ENCODE measurements at regions not wholly inside any gene's neighbourhood (a gene's known extent, or its start where the extent isn't known, plus 50 kb on each side); places are given as distances from the start of the nearest gene placed in this dataset.
"Not testable (repeated sequence)": the region's sequence is repeated elsewhere in the genome, so short reads cannot be mapped to it uniquely, and the experiment has no call there.

DNA sequence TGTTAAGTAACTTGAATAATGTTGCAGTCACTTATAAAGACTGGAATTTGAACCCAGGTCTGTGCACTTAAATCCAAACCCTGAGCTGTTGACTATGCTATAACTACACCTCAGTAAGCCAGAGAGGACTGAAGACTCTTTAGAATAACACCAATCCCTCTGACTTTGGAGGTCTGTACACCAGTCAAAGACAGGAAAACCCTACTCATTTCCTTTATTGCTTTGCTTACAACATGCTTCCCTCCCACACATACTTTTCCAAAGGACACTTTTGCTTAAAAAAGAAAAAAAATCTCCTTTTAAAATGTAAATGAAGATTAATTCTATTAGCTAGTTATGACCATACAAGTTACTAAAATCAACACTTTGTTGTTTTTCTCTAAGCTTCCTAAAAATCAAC is 184.7 kb upstream of the KCTD7 start:
- H3K27ac ChIP-seq: no peak overlapping the region
- H3K9me3 ChIP-seq (replicated peaks): no peaks in the 10 kb centered on the region
- no peak overlapping the region for H3K4me3 ChIP-seq
- no peaks in the 10 kb centered on the region for H3K36me3 ChIP-seq
- no peaks in the 10 kb centered on the region for H3K27me3 ChIP-seq (replicated peaks)
- peaks cover 10% of the 10 kb centered on the region for H3K4me1 ChIP-seq (replicated peaks)
- no peak for DNase-seq (ENCODE audit: low read depth in 1 of 2, low spot score in 2 of 2)

DNA sequence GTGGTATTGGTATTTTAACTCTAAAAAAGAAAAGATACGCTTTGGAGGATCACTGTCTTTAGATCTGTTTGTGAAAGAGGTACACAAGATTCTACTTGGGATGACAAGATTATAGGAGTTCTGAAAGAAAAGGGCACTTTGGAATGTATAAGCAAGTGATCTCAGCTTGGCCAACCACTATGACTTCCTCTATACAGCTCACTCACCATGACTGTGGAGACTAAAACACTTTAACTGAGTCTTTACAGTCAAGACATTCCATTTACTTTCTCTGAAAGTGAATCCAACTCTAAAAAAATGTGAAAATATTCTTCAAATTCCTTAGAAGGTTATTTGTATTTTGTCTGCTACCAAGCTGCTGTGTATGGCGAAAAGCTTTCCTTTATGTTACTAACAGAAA is 181.7 kb upstream of the KCTD7 start:
- not testable (repeated sequence) for H3K9me3 ChIP-seq (replicated peaks); H3K4me3 ChIP-seq; H3K4me1 ChIP-seq (replicated peaks); DNase-seq (ENCODE audit: low read depth in 1 of 2, low spot score in 2 of 2); H3K27me3 ChIP-seq (replicated peaks); H3K27ac ChIP-seq; H3K36me3 ChIP-seq

- H3K9me3 ChIP-seq (replicated peaks); DNase-seq (ENCODE audit: low read depth in 1 of 2, low spot score in 2 of 2); H3K36me3 ChIP-seq; H3K27me3 ChIP-seq (replicated peaks); H3K27ac ChIP-seq; H3K4me1 ChIP-seq (replicated peaks); H3K4me3 ChIP-seq: not testable (repeated sequence)
Measured at GRCh38 chr7:66450814-66451213, 177.9 kb upstream of the KCTD7 start.

DNA sequence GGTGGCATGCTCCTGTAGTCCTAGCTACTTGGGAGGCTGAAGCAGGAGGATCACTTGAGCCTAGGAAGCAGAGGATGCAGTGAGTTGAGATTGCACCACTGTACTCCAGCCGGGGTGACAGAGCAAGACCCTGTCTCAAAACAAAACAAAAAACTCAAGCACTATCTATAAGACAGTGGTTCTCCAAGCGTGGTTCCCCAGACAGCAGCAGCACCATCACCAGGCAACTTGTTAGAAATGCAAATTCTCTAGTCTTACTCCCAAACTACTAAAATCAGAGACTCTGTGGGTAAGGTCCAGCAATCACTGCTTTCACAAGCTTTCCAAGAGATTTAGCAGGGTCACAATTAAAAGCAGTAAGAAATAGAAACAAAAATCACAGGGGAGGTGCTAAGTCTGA is 177.0 kb upstream of the KCTD7 start:
- not testable (repeated sequence) for H3K4me3 ChIP-seq; H3K36me3 ChIP-seq; DNase-seq (ENCODE audit: low read depth in 1 of 2, low spot score in 2 of 2); H3K27ac ChIP-seq; H3K4me1 ChIP-seq (replicated peaks); H3K9me3 ChIP-seq (replicated peaks); H3K27me3 ChIP-seq (replicated peaks)

GRCh38 chr7:66452165-66452564 is 176.5 kb upstream of the KCTD7 start:
- no peak overlapping the region for H3K4me3 ChIP-seq
- DNase-seq (ENCODE audit: low read depth in 1 of 2, low spot score in 2 of 2): no peak

DNA sequence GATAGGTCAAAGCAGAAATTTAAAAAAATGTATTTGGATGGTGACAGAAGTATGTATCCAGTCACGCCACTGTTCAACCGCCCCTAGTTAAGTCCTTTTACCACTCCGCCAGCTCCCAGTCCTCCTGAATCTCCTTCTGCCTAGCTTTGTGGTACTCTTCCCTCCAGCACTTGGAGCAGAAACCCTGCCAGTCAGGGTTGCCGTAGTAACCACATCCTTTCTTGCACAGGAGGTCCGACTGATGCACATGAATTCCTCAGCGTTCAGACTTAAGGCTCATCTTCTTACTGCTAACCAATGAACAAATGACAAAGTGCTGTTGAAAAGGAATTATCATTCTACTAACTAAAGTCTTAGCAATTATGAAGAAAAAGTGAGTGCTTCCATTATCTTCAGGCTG is 175.3 kb upstream of the KCTD7 start:
- H3K27ac ChIP-seq: no peak overlapping the region
- no peaks in the 10 kb centered on the region for H3K27me3 ChIP-seq (replicated peaks)
- no peaks in the 10 kb centered on the region for H3K36me3 ChIP-seq
- no peaks in the 10 kb centered on the region for H3K4me1 ChIP-seq (replicated peaks)
- no peak for DNase-seq (ENCODE audit: low read depth in 1 of 2, low spot score in 2 of 2)
- no peaks in the 10 kb centered on the region for H3K9me3 ChIP-seq (replicated peaks)
- H3K4me3 ChIP-seq: no peak overlapping the region

More at GRCh38 chr7:66452165-66452564, 176.5 kb upstream of the KCTD7 start:
- Histone ChIP-seq H3K27ac (no peak overlapping the region), H3K27me3 (replicated peaks) (no peaks in the 10 kb centered on the region), H3K9me3 (replicated peaks) (no peaks in the 10 kb centered on the region), H3K36me3 (no peaks in the 10 kb centered on the region), H3K4me1 (replicated peaks) (no peaks in the 10 kb centered on the region)

- no peak for DNase-seq (ENCODE audit: low read depth in 1 of 2, low spot score in 2 of 2)
- Histone ChIP-seq H3K27ac (no peak overlapping the region), H3K4me3 (no peak overlapping the region)
Measured at GRCh38 chr7:66454600-66455225, 174.0 kb upstream of the KCTD7 start.

DNA sequence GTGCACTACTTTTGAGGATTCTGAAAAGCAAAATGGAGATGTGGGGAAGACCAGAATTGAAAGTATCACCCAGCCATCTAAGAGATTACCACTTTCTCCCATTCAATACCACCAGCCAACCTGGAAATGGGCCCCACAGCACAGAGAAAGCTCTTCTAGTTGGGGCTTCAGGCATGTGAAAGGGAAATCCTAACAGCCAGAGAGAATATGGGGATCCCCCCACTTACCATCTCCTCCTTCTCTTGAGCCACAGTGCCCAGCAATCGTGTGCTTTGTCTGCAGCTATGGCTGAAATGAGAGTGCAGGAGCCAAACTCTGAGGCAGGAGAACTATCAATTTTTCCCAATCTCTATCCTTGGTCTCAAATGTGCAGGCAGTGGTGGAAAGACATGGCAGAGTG is 173.2 kb upstream of the KCTD7 start:
- DNase-seq (ENCODE audit: low read depth in 1 of 2, low spot score in 2 of 2); H3K27me3 ChIP-seq (replicated peaks); H3K27ac ChIP-seq; H3K9me3 ChIP-seq (replicated peaks); H3K36me3 ChIP-seq; H3K4me1 ChIP-seq (replicated peaks); H3K4me3 ChIP-seq: not testable (repeated sequence)

More at GRCh38 chr7:66454600-66455225, 174.0 kb upstream of the KCTD7 start:
- Histone ChIP-seq H3K4me1 (replicated peaks) (no peaks in the 10 kb centered on the region), H3K36me3 (no peaks in the 10 kb centered on the region), H3K9me3 (replicated peaks) (no peaks in the 10 kb centered on the region), H3K27me3 (replicated peaks) (no peaks in the 10 kb centered on the region)

DNA sequence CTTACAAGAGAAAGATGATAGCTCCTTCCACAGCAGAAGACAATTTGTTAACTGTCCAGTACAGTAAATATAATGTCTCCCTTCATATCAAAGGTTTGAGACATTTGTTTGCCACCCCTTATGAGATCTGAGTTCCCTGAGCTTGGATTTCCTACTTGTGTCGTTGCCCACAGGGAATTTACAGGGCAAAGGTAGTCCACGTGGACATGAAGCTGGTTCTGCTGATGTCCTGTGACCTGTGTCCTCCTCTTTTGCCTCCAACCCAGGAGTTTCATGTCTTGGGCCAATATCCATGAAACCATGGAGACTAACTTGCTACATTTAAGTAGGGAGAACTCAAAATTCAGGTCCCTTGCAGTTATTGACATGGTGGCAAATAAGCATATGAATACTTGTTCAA is 172.2 kb upstream of the KCTD7 start:
- H3K27ac ChIP-seq; H3K4me3 ChIP-seq; H3K9me3 ChIP-seq (replicated peaks); H3K36me3 ChIP-seq; DNase-seq (ENCODE audit: low read depth in 1 of 2, low spot score in 2 of 2); H3K27me3 ChIP-seq (replicated peaks); H3K4me1 ChIP-seq (replicated peaks): not testable (repeated sequence)

GRCh38 chr7:66458991-66459390 is 169.7 kb upstream of the KCTD7 start:
- not testable (repeated sequence) for DNase-seq (ENCODE audit: low read depth in 1 of 2, low spot score in 2 of 2); H3K27ac ChIP-seq; H3K9me3 ChIP-seq (replicated peaks); H3K4me1 ChIP-seq (replicated peaks); H3K27me3 ChIP-seq (replicated peaks); H3K4me3 ChIP-seq; H3K36me3 ChIP-seq

DNA sequence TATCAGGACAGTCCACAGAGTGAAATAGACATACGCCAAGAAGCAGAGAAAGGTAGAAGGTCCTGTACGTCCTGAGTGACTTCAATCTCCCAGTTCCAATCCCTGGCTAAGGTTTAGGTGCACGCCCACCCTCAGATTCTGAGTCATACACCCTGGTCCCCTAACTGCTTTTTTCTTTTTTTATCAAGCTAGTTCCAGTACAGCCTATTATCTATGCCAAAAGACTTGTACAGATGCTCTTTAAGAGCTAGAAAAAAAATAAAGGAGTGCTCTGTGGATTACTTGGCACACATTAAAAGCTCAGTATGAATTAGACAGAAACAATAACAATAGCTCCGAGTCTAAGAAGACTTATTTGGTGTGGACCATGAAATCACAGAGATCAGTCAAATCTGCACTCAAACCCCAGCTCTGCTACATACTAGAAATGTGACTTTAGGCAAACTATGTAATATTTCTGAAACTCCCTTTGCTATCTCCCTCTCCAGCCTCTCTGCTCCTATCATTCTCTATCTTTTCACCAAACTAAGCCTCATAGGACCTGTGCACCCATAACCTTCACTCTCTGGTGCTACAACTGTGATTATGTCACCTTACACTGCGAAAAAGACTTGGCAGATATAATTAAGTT is 168.8 kb upstream of the KCTD7 start:
- not testable (repeated sequence) for H3K27ac ChIP-seq; H3K9me3 ChIP-seq (replicated peaks); H3K4me3 ChIP-seq; H3K36me3 ChIP-seq; H3K4me1 ChIP-seq (replicated peaks); H3K27me3 ChIP-seq (replicated peaks); DNase-seq (ENCODE audit: low read depth in 1 of 2, low spot score in 2 of 2)

DNA sequence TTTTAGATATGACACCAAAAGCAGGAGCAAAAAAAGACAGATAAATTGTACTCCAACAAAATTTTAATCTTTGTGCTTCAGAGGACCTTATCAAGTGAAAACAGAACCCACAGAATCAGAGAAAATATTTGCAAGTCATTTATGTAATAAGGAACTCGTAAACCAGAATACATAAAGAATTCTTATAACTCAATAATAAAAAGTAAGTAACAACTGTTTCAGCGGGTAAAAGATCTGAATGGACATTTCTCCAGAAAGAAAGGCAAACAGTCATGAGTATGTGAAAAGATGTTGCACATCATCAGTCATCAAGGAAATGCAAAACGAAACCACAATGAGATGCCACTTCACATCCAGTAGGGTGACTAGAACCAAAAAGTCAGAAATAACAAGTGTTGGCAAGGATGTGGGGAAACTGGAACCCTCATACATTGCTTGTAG is 167.7 kb upstream of the KCTD7 start:
- H3K4me1 ChIP-seq (replicated peaks): no peaks in the 10 kb centered on the region
- no peaks in the 10 kb centered on the region for H3K9me3 ChIP-seq (replicated peaks)
- DNase-seq (ENCODE audit: low read depth in 1 of 2, low spot score in 2 of 2): no peak
- no peak overlapping the region for H3K4me3 ChIP-seq
- no peak overlapping the region for H3K27ac ChIP-seq
- H3K36me3 ChIP-seq: no peaks in the 10 kb centered on the region
- no peaks in the 10 kb centered on the region for H3K27me3 ChIP-seq (replicated peaks)

DNA sequence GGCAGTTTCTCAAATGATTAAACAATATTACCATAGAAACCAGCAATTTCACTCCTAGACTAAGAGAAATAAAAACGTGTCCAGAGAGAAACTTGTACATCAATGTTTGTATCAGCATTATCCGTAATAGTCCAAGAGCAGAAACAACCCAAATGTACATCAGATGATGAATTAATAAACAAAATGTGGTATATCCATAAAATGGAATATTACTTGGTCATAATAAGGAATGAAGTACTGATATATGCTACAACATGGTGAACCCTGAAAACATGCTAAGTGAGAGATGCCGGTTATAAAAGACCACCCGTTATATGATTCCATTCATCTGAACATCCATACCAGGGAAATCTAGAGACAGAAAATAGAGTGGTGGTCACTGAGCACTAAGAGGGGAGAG is 167.3 kb upstream of the KCTD7 start:
- H3K27ac ChIP-seq; H3K4me3 ChIP-seq; H3K4me1 ChIP-seq (replicated peaks); H3K9me3 ChIP-seq (replicated peaks); H3K36me3 ChIP-seq; H3K27me3 ChIP-seq (replicated peaks); DNase-seq (ENCODE audit: low read depth in 1 of 2, low spot score in 2 of 2): not testable (repeated sequence)

DNA sequence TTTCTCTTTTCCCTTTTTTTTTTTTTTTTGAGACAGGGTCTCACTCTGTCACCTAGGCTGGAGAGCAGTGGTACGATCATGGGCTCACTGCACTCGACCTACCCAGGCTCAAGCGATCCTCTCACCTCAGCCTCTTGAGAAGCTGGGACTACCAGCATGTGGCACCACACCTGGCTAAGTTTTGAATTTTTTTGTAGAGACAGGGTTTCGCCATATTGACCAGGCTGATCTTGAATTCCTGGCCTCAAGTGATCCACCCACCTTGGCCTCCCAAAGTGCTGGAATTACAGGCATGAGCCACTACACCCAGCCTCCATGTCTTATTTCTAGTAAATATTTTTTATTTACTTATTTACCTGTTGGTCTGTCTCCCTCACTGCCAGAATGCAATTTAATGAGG is 165.8 kb upstream of the KCTD7 start:
- H3K4me1 ChIP-seq (replicated peaks); H3K27me3 ChIP-seq (replicated peaks); H3K4me3 ChIP-seq; H3K9me3 ChIP-seq (replicated peaks); DNase-seq (ENCODE audit: low read depth in 1 of 2, low spot score in 2 of 2); H3K27ac ChIP-seq; H3K36me3 ChIP-seq: not testable (repeated sequence)

GRCh38 chr7:66464059-66464458 is 164.6 kb upstream of the KCTD7 start:
- H3K36me3 ChIP-seq: no peaks in the 10 kb centered on the region
- no peaks in the 10 kb centered on the region for H3K27me3 ChIP-seq (replicated peaks)
- H3K4me3 ChIP-seq: no peak overlapping the region
- H3K9me3 ChIP-seq (replicated peaks): no peaks in the 10 kb centered on the region
- no peak overlapping the region for H3K27ac ChIP-seq
- no peaks in the 10 kb centered on the region for H3K4me1 ChIP-seq (replicated peaks)
- DNase-seq (ENCODE audit: low read depth in 1 of 2, low spot score in 2 of 2): no peak

Measured in SJSA1 (cell line).